ENCODE measurements at regions not wholly inside any gene's neighbourhood (a gene's known extent, or its start where the extent isn't known, plus 50 kb on each side); places are given as distances from the start of the nearest gene placed in this dataset.

DNA sequence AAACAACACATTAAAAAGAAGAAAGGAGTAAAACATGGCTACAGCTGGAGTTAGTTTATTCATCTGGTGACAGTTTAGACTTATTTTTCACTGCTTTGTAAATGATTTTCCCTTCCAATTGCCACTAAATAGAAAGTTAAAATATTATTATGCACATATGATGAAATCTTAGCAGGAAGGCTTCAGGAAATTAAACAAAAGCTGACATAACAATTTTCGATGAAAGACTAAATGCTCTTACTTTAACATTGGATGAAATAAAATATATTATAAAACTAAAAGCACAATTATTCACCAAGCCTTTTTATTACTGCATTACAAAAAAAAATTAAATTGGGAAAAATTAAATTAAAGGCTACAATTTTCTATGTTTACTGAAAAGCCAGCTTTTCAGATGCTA is 158.0 kb downstream of the MMUT start:
- TF ChIP-seq, protein P1, sequence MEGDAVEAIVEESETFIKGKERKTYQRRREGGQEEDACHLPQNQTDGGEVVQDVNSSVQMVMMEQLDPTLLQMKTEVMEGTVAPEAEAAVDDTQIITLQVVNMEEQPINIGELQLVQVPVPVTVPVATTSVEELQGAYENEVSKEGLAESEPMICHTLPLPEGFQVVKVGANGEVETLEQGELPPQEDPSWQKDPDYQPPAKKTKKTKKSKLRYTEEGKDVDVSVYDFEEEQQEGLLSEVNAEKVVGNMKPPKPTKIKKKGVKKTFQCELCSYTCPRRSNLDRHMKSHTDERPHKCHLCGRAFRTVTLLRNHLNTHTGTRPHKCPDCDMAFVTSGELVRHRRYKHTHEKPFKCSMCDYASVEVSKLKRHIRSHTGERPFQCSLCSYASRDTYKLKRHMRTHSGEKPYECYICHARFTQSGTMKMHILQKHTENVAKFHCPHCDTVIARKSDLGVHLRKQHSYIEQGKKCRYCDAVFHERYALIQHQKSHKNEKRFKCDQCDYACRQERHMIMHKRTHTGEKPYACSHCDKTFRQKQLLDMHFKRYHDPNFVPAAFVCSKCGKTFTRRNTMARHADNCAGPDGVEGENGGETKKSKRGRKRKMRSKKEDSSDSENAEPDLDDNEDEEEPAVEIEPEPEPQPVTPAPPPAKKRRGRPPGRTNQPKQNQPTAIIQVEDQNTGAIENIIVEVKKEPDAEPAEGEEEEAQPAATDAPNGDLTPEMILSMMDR (IDR thresholded peaks at IDR 0.05): no peak
- TF ChIP-seq POLR2A (IDR thresholded peaks at IDR 0.05): no peak

Measured in gastroesophageal sphincter (tissue), 3 donors.